ENCODE measurements at regions not wholly inside any gene's neighbourhood (a gene's known extent, or its start where the extent isn't known, plus 50 kb on each side); places are given as distances from the start of the nearest gene placed in this dataset.

- peaks cover 2% of the 10 kb centered on the region for H3K27me3 Mint-ChIP-seq (ENCODE audit: insufficient read depth, low read depth)
- Histone ChIP-seq H2AFZ (replicated peaks) (no peak overlapping the region), H3K4me3 (no peak overlapping the region), H3F3A (ENCODE audit: low read depth) (no peaks in the 10 kb centered on the region), H3K9ac (no peak overlapping the region), H4K20me1 (ENCODE audit: low read depth) (no peaks in the 10 kb centered on the region), H3K36me3 (no peaks in the 10 kb centered on the region), H3K27me3 (no peaks in the 10 kb centered on the region), H3K27ac (no peak overlapping the region), H3K79me2 (ENCODE audit: low read depth) (no peaks in the 10 kb centered on the region), H3K9me3 (ENCODE audit: low read depth) (no peaks in the 10 kb centered on the region), H3K4me1 (peaks cover 14% of the 10 kb centered on the region), H3K4me2 (no peak overlapping the region)
- H3K4me3 Mint-ChIP-seq = no peak overlapping the region
- no peak for TF ChIP-seq CTCF (IDR thresholded peaks at IDR 0.05)
- TF ChIP-seq EZH2 (IDR thresholded peaks at IDR 0.05) = no peak
- TF ChIP-seq EZH2phosphoT487 (IDR thresholded peaks at IDR 0.05) = no peak
- no peaks in the 10 kb centered on the region for H3K36me3 Mint-ChIP-seq
- H3K27ac Mint-ChIP-seq = no peak overlapping the region
- peaks cover 17% of the 10 kb centered on the region for H3K9me3 Mint-ChIP-seq
- peaks cover 10% of the 10 kb centered on the region for H3K4me1 Mint-ChIP-seq
- no peak for DNase-seq (ENCODE audit: low spot score)
These were observed 439.3 kb downstream of the TLE1 start for GRCh38 chr9:81250041-81250440.

- no peaks in the 10 kb centered on the region for H3K9me3 ChIP-seq (ENCODE audit: low read depth)
- H3K4me1 Mint-ChIP-seq = peaks cover 12% of the 10 kb centered on the region
These were observed 443.9 kb downstream of the TLE1 start for GRCh38 chr9:81245254-81245956.

GRCh38 chr9:81244631-81245030 is 444.7 kb downstream of the TLE1 start:
- no peak overlapping the region for H3K27ac ChIP-seq
- Mint-ChIP-seq H3K27ac (no peak overlapping the region), H3K9me3 (peaks cover 9% of the 10 kb centered on the region), H3K4me3 (no peak overlapping the region), H3K27me3 (ENCODE audit: insufficient read depth, low read depth) (peaks cover 2% of the 10 kb centered on the region), H3K4me1 (peaks cover 12% of the 10 kb centered on the region), H3K36me3 (no peaks in the 10 kb centered on the region)
- no peak overlapping the region for H2AFZ ChIP-seq (replicated peaks)
- H3K27me3 ChIP-seq = no peaks in the 10 kb centered on the region
- H3K79me2 ChIP-seq (ENCODE audit: low read depth) = no peaks in the 10 kb centered on the region
- TF ChIP-seq EZH2 (IDR thresholded peaks at IDR 0.05) = no peak
- TF ChIP-seq EZH2phosphoT487 (IDR thresholded peaks at IDR 0.05) = no peak
- no peak for TF ChIP-seq CTCF (IDR thresholded peaks at IDR 0.05)
- H3K4me2 ChIP-seq = no peak overlapping the region
- no peak for DNase-seq (ENCODE audit: low spot score)
- no peaks in the 10 kb centered on the region for H3K9me3 ChIP-seq (ENCODE audit: low read depth)
- H3K4me3 ChIP-seq = no peak overlapping the region
- no peak overlapping the region for H3K9ac ChIP-seq
- no peaks in the 10 kb centered on the region for H3F3A ChIP-seq (ENCODE audit: low read depth)
- H3K36me3 ChIP-seq = no peaks in the 10 kb centered on the region
- H4K20me1 ChIP-seq (ENCODE audit: low read depth) = no peaks in the 10 kb centered on the region
- H3K4me1 ChIP-seq = peaks cover 16% of the 10 kb centered on the region

More at GRCh38 chr9:81245254-81245956, 443.9 kb downstream of the TLE1 start:
- H3K27me3 ChIP-seq = no peaks in the 10 kb centered on the region
- H3K4me2 ChIP-seq = no peak overlapping the region
- H3K4me3 ChIP-seq = no peak overlapping the region
- no peak for DNase-seq (ENCODE audit: low spot score)
- no peaks in the 10 kb centered on the region for H3K36me3 ChIP-seq
- H3K4me1 ChIP-seq = peaks cover 16% of the 10 kb centered on the region
- peaks cover 16% of the 10 kb centered on the region for H3K9me3 Mint-ChIP-seq
- H4K20me1 ChIP-seq (ENCODE audit: low read depth) = no peaks in the 10 kb centered on the region
- H3K27ac Mint-ChIP-seq = no peak overlapping the region
- no peaks in the 10 kb centered on the region for H3F3A ChIP-seq (ENCODE audit: low read depth)
- no peak for TF ChIP-seq CTCF (IDR thresholded peaks at IDR 0.05)
- TF ChIP-seq EZH2phosphoT487 (IDR thresholded peaks at IDR 0.05) = no peak
- no peak for TF ChIP-seq EZH2 (IDR thresholded peaks at IDR 0.05)
- H3K27ac ChIP-seq = no peak overlapping the region
- no peaks in the 10 kb centered on the region for H3K36me3 Mint-ChIP-seq
- no peak overlapping the region for H3K9ac ChIP-seq
- no peak overlapping the region for H2AFZ ChIP-seq (replicated peaks)
- no peak overlapping the region for H3K4me3 Mint-ChIP-seq
- peaks cover 2% of the 10 kb centered on the region for H3K27me3 Mint-ChIP-seq (ENCODE audit: insufficient read depth, low read depth)
- H3K79me2 ChIP-seq (ENCODE audit: low read depth) = no peaks in the 10 kb centered on the region

Data from neural progenitor cell (in vitro differentiated cells).